ENCODE measurements at regions not wholly inside any gene's neighbourhood (a gene's known extent, or its start where the extent isn't known, plus 50 kb on each side); places are given as distances from the start of the nearest gene placed in this dataset.
"Not testable (repeated sequence)": the region's sequence is repeated elsewhere in the genome, so short reads cannot be mapped to it uniquely, and the experiment has no call there.

DNA sequence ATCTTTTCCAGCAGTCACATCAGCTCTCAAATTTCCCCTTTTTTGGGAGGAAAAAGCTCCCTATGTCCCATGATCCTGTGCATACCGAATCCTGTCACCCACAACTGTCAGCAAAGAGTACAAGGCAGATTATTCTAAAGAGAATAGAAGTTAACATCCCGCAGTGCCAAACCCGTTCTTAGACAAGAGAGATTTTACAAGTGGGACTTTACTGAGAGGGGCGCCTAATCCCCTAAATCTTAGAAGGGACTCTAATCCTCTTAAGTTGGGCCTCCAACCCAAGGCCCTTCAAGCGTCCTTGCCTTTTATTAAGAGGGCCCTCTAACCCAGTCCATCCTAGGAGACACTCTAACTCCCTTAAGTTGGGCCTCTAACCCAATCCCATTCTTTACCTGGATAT lies 193.9 kb downstream of the CPXCR1 start:
- no peak for DNase-seq (ENCODE audit: low spot score)

DNA sequence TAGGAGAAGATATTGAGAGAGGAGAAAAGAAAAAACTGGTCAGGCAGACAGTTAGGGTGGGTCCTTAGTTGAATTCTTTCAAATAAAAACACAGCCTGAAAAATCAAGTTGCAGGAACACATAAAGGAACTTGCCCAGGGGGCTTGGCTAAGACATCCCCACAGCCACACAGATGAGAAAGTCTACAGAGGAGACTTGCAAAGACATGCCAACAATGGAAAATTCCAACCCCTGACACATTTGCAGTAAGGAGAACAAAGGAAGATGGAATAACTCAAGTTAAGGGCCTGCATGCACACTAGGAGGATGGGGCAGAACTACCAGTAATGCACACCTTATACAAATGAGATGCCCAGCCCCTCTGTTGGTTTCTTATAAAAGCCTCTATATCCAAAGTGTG lies 197.6 kb downstream of the CPXCR1 start:
- in situ Hi-C loops (cut with MboI; ENCODE audit: low sequenced_read_pairs, unreplicated experiment): no loop called here
- DNase-seq (ENCODE audit: low spot score): no peak
- TF ChIP-seq, protein P1, sequence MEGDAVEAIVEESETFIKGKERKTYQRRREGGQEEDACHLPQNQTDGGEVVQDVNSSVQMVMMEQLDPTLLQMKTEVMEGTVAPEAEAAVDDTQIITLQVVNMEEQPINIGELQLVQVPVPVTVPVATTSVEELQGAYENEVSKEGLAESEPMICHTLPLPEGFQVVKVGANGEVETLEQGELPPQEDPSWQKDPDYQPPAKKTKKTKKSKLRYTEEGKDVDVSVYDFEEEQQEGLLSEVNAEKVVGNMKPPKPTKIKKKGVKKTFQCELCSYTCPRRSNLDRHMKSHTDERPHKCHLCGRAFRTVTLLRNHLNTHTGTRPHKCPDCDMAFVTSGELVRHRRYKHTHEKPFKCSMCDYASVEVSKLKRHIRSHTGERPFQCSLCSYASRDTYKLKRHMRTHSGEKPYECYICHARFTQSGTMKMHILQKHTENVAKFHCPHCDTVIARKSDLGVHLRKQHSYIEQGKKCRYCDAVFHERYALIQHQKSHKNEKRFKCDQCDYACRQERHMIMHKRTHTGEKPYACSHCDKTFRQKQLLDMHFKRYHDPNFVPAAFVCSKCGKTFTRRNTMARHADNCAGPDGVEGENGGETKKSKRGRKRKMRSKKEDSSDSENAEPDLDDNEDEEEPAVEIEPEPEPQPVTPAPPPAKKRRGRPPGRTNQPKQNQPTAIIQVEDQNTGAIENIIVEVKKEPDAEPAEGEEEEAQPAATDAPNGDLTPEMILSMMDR (IDR thresholded peaks at IDR 0.05; ENCODE audit: borderline replicate concordance, control extremely low read depth, extremely low read depth, insufficient read depth, missing control alignments): no peak

More for the DNA sequence above, 193.9 kb downstream of the CPXCR1 start:
- TF ChIP-seq, protein P1 (IDR thresholded peaks at IDR 0.05; ENCODE audit: borderline replicate concordance, control extremely low read depth, extremely low read depth, insufficient read depth, missing control alignments): no peak
- in situ Hi-C loops (cut with MboI; ENCODE audit: low sequenced_read_pairs, unreplicated experiment): no loop called here

DNA sequence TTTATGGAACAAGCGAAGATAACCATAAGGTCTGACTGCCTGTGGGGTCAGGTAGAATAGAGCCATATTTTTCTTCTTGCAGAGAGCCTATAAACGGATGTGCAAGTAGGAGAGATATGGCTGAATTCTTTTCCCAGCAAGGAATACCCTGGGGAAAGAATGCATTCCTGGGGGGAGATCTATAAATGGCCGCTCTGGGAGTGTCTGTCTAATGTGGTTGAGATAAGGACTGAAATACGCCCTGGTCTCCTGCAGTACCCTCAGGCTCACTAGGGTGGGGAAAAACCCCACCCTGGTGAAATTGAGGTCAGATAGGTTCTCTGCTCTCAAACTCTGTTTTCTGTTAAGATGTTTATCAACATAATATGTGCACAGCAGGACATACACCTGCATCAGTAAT lies 209.0 kb downstream of the CPXCR1 start:
- DNase-seq (ENCODE audit: low spot score); in situ Hi-C loops (cut with MboI; ENCODE audit: low sequenced_read_pairs, unreplicated experiment): not testable (repeated sequence)

DNA sequence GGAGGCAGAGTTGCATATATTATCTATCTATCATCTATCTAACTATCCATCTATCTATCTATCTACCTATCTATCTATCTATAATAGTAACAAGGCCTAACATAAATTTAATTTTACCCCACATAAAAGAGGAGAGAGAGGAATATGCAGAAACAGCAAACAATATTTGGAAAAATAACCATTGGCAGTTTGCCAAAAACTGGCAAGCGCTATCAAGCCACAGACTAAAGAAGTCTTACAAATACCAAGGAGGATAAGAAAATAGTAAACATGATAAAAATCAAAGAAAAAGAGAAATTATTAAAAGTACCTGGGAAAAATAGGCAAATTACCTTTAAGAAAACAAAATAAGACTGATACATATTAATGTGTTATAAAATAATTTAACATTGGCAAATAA lies 230.8 kb downstream of the CPXCR1 start:
- TF ChIP-seq, protein P1 (IDR thresholded peaks at IDR 0.05; ENCODE audit: borderline replicate concordance, control extremely low read depth, extremely low read depth, insufficient read depth, missing control alignments): no peak
- no peak for DNase-seq (ENCODE audit: low spot score)
- in situ Hi-C loops (cut with MboI; ENCODE audit: low sequenced_read_pairs, unreplicated experiment): no loop called here

DNA sequence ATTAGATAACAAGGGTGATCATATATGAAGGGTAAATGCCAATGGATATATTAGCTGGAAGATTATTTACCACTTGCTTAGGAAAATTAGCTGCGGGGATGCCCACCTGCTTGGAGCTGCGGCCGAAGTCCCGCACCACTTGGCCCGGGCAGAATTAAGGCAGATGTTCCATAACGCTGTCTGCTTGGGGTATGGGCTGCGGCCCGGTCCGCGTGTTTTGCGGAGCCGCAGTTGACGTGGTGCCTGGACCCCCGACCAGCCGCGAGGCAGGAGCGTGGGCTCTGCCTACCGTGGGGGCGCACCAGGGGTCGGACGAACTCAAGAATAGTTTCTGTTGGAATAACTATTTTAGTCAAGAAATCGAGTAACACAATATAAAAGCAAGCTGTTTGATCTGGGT lies 235.2 kb downstream of the CPXCR1 start:
- in situ Hi-C loops (cut with MboI; ENCODE audit: low sequenced_read_pairs, unreplicated experiment): no loop called here
- TF ChIP-seq, protein P1 (IDR thresholded peaks at IDR 0.05; ENCODE audit: borderline replicate concordance, control extremely low read depth, extremely low read depth, insufficient read depth, missing control alignments): no peak
- DNase-seq (ENCODE audit: low spot score): no peak

DNA sequence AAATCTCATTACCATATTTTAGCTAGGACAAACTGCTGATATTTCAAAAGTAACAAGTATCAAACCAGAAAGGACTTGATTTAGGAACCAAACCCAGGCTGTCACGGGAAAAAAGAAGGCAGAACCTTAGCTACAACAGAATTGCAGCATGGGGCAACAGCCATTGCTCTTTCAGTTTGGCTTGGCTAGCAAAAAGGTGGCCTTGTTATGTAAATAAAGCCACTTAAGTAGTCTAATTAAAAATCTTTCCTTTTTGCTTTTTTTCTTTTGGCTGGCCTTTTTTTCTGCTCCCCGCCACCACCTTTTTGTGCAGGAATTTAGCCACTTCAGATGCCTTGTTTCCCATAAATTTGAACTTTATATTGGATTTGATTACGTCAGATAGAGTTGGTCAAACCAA lies 235.9 kb downstream of the CPXCR1 start:
- in situ Hi-C loops (cut with MboI; ENCODE audit: low sequenced_read_pairs, unreplicated experiment): no loop called here
- TF ChIP-seq, protein P1 (IDR thresholded peaks at IDR 0.05; ENCODE audit: borderline replicate concordance, control extremely low read depth, extremely low read depth, insufficient read depth, missing control alignments): no peak
- no peak for DNase-seq (ENCODE audit: low spot score)

DNA sequence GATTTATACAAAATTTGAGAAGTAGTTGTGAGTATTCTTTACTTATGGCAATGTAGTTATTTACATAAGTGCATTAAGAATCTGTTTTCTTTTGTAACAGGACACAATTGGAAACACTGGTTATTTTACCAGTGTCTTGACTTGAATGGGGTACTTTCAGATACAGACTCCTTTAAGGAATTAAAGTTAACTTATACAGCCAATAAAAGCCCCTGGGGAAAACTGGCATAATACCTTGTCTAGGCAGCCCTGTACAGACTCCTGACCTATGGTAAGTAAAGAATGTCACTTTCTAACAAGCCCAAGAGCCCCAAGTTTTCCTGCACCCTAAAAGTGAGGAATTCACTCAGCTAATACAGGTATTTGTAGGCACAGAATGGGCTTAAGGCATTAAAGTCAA lies 241.8 kb downstream of the CPXCR1 start:
- no peak for DNase-seq (ENCODE audit: low spot score)
- TF ChIP-seq, protein P1 (IDR thresholded peaks at IDR 0.05; ENCODE audit: borderline replicate concordance, control extremely low read depth, extremely low read depth, insufficient read depth, missing control alignments): no peak
- in situ Hi-C loops (cut with MboI; ENCODE audit: low sequenced_read_pairs, unreplicated experiment): no loop called here

All from GM13976 (cell line).